Panc1 (cell line): ENCODE measurements at regions not wholly inside any gene's neighbourhood (a gene's known extent, or its start where the extent isn't known, plus 50 kb on each side); places are given as distances from the start of the nearest gene placed in this dataset.

Experiments
- ATAC-seq: fragments of 200-7000 bp; cut with Tn5 transposase; 2 replicates; pipeline ENCODE4 v1.9.1; 2020; ENCODE audit warnings: mild to moderate bottlenecking, moderate library complexity
- BruUV-seq: library from RNA; stranded (reverse); fragments of 400-500 nt; replicated peaks from 2 replicates; lab custom pipeline; 2021; lab: Mats Ljungman, UMichigan
- CTCF ChIA-PET: fragments of 300-600 bp; sonication (Branson Sonifier 250); formaldehyde crosslinking; loops from one replicate; lab custom pipeline; 2022; ENCODE audit warnings: antibody characterized with exemption; lab: Charles Lee
- POLR2A ChIA-PET: fragments of 300-600 bp; sonication (Branson Sonifier 250); formaldehyde crosslinking; loops from one replicate; lab custom pipeline; 2022; ENCODE audit warnings: antibody characterized with exemption; lab: Charles Lee
- DNase-seq: peaks from one replicate; pipeline ENCODE4 v3.0.0-alpha.2; 2010; ENCODE audit warnings: low read depth, low spot score
- H3K27ac ChIP-seq: 2 replicates; pipeline ENCODE4 v1.5.1; 2011; ENCODE audit warnings: mild to moderate bottlenecking, low read length, inconsistent platforms
- H3K27me3 ChIP-seq: fragments of 200-500 bp; sonication (Bioruptor generic); 2 replicates; pipeline ENCODE4 v1.6.0; 2014; ENCODE audit warnings: low read length, inconsistent platforms; ENCODE audit not compliant: control insufficient read depth, insufficient read depth
- H3K36me3 ChIP-seq: fragments of 200-500 bp; sonication (Bioruptor generic); 2 replicates; pipeline ENCODE4 v1.5.1; 2014; ENCODE audit warnings: inconsistent platforms, mild to moderate bottlenecking, low read length, moderate library complexity; ENCODE audit not compliant: control insufficient read depth, insufficient read depth
- H3K4me1 ChIP-seq: 2 replicates; pipeline ENCODE4 v1.5.1; 2011; ENCODE audit warnings: inconsistent platforms, mild to moderate bottlenecking, low read length, moderate library complexity; ENCODE audit not compliant: control insufficient read depth, insufficient read depth
- H3K4me3 ChIP-seq, 2 experiments: 2 replicates each; pipeline ENCODE4 v1.5.1; 2011 to 2012; ENCODE audit warnings: low read depth in 2 of 2, low read length in 2 of 2, mild to moderate bottlenecking in 2 of 2, inconsistent platforms in 1 of 2, moderate library complexity in 1 of 2
- H3K9me3 ChIP-seq: fragments of 200-500 bp; sonication (Bioruptor generic); 2 replicates; pipeline ENCODE4 v1.5.1; 2014; ENCODE audit warnings: low read depth, mild to moderate bottlenecking, inconsistent platforms, low read length, moderate library complexity; ENCODE audit not compliant: control insufficient read depth, insufficient read depth
- POLR2AphosphoS5 ChIP-seq: IDR thresholded peaks from 2 replicates; pipeline ENCODE4 v1.6.1; 2012; ENCODE audit warnings: mild to moderate bottlenecking, low read depth, low read length, moderate library complexity
- REST ChIP-seq, 2 experiments: IDR thresholded peaks; 2 replicates each; pipeline ENCODE4 v1.6.1; 2011 to 2012; ENCODE audit warnings: low read depth in 2 of 2, control low read depth in 1 of 2, low read length in 1 of 2, mild to moderate bottlenecking in 1 of 2, moderate library complexity in 1 of 2; ENCODE audit not compliant: insufficient read depth in 1 of 2
- SIN3A ChIP-seq: IDR thresholded peaks from 2 replicates; pipeline ENCODE4 v1.6.1; 2012; ENCODE audit warnings: low read depth, mild to moderate bottlenecking, low read length, moderate library complexity, borderline replicate concordance; ENCODE audit not compliant: insufficient read depth
- TCF7L2 ChIP-seq: IDR thresholded peaks from 2 replicates; pipeline ENCODE4 v1.6.1; 2011; ENCODE audit warnings: mild to moderate bottlenecking, low read depth, low read length, inconsistent platforms
- in situ Hi-C: cut with HindIII; loops from 2 replicates; pipeline ENCODE4 v1.10.0; 2016; ENCODE audit warnings: low sequenced_read_pairs, low pct_unique_long_range_greater_than_20kb
- intact Hi-C: fragments of 100-400 bp; cut with micrococcal nuclease; formaldehyde crosslinking; loops from one replicate; pipeline ENCODE4 v1.10.0; 2022; ENCODE audit not compliant: unreplicated experiment
- TF ChIP-seq, protein P1 (sequence below): fragments of 450-650 bp; IDR thresholded peaks from 2 replicates; pipeline ENCODE4 v1.5.1; 2017; ENCODE audit warnings: mild to moderate bottlenecking

GRCh38 chr3:193816656-193817311, 223.8 kb downstream of the OPA1 start:
- Histone ChIP-seq H3K4me3 (no peak overlapping the region), H3K9me3 (no peaks in the 10 kb centered on the region), H3K4me1 (no peaks in the 10 kb centered on the region), H3K27ac (no peak overlapping the region), H3K36me3 (no peaks in the 10 kb centered on the region), H3K27me3 (no peaks in the 10 kb centered on the region)
- POLR2A ChIA-PET: no interaction called here
- no TSS peak for BruUV-seq
- intact Hi-C loops: no loop called here
- DNase-seq (no peak), ATAC-seq (peak; percentile 47)
- CTCF ChIA-PET: no interaction called here
- TF ChIP-seq SIN3A (no peak), REST (IDR thresholded peaks at IDR 0.05; ENCODE audit: insufficient read depth in 1 of 2, low read depth in 2 of 2, low read length in 1 of 2) (no peak), POLR2AphosphoS5 (no peak), TCF7L2 (no peak)
- TF ChIP-seq, protein P1, sequence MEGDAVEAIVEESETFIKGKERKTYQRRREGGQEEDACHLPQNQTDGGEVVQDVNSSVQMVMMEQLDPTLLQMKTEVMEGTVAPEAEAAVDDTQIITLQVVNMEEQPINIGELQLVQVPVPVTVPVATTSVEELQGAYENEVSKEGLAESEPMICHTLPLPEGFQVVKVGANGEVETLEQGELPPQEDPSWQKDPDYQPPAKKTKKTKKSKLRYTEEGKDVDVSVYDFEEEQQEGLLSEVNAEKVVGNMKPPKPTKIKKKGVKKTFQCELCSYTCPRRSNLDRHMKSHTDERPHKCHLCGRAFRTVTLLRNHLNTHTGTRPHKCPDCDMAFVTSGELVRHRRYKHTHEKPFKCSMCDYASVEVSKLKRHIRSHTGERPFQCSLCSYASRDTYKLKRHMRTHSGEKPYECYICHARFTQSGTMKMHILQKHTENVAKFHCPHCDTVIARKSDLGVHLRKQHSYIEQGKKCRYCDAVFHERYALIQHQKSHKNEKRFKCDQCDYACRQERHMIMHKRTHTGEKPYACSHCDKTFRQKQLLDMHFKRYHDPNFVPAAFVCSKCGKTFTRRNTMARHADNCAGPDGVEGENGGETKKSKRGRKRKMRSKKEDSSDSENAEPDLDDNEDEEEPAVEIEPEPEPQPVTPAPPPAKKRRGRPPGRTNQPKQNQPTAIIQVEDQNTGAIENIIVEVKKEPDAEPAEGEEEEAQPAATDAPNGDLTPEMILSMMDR: no peak
- in situ Hi-C loops: no loop called here

- ATAC-seq (no peak), DNase-seq (no peak)
- no peak overlapping the region for H3K4me3 ChIP-seq
- ChIA-PET CTCF (no interaction called here), POLR2A (no interaction called here)
- no peaks in the 10 kb centered on the region for H3K9me3 ChIP-seq
- H3K36me3 ChIP-seq: no peaks in the 10 kb centered on the region
- in situ Hi-C loops (no loop called here), intact Hi-C loops (no loop called here)
- no peaks in the 10 kb centered on the region for H3K4me1 ChIP-seq
- no TSS peak for BruUV-seq
- H3K27ac ChIP-seq: no peak overlapping the region
- TF ChIP-seq REST (IDR thresholded peaks at IDR 0.05; ENCODE audit: insufficient read depth in 1 of 2, low read depth in 2 of 2, low read length in 1 of 2) (no peak), TCF7L2 (no peak), POLR2AphosphoS5 (no peak), SIN3A (no peak)
- TF ChIP-seq, protein P1: no peak
- H3K27me3 ChIP-seq: no peaks in the 10 kb centered on the region
These were observed 226.4 kb downstream of the OPA1 start for GRCh38 chr3:193819117-193820010.
